GM18867 (cell line): ENCODE measurements at regions not wholly inside any gene's neighbourhood (a gene's known extent, or its start where the extent isn't known, plus 50 kb on each side); places are given as distances from the start of the nearest gene placed in this dataset.
"Not testable (repeated sequence)": the region's sequence is repeated elsewhere in the genome, so short reads cannot be mapped to it uniquely, and the experiment has no call there.

Source experiments
- ATAC-seq: cut with Tn5 transposase; IDR thresholded peaks from one replicate; pipeline ENCODE4 v1.9.1; 2021; ENCODE audit warnings: mild to moderate bottlenecking, moderate library complexity; ENCODE audit not compliant: unreplicated experiment

DNA sequence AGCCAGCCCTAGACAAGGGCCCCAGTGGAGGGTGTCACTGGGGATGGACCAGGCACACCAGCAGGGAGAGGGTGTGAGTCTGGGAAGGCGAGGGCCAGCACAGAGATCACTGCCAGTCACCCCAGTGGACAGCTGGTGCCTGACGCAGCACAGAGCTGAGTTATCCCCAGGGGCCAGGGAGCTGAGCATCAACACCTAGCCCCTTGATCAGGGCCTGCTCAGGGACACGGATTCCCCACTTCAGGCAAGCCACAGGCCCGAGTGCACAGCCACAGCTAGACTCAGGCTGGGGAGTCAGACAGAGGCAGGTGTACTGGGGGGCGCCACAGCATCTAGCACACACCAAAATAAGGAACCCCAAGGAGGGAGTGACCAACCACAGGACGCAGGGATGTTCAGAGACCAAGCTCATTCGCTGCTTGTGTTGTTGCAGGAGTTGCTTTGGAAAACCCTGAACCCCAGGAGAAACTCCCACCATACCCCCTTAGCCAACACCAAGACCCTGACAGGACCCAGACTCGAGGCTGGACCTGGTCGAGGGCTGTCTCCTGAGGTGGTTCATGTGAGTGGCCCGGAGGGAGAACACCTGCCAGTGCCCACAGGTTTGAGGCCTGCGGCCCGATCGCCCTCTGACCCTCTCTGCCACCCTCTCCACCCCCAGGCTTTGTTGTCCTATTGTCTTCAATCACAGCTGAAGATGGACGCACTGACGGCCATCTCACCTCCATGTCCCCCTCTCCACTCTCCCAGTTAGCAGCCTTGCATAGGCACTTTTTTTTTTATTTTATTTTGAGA, 146.8 kb downstream of the TPRA1 start:
- ATAC-seq = no peak

DNA sequence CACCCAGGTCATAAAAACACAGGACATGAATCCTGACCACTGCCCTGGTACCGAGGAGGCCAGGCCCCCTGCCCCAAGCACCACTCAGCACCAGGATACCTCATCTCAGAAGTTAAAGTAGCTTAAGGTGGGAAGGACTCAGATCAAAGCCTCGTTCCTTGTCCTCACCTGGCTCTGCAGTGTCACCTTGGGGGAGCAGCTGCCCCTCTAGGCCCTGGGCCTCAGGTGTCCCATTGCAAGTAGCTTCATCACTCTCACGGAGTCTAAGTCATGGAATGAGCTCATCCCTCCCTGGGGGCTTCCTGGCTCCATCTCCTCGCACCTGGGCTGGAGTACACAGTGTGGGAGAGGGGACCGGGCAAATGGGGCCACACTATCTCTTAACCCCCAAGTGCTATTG, 148.0 kb downstream of the TPRA1 start:
- ATAC-seq = no peak

GRCh38 chr3:127441764-127442163, 148.8 kb downstream of the TPRA1 start:
- no peak for ATAC-seq

DNA sequence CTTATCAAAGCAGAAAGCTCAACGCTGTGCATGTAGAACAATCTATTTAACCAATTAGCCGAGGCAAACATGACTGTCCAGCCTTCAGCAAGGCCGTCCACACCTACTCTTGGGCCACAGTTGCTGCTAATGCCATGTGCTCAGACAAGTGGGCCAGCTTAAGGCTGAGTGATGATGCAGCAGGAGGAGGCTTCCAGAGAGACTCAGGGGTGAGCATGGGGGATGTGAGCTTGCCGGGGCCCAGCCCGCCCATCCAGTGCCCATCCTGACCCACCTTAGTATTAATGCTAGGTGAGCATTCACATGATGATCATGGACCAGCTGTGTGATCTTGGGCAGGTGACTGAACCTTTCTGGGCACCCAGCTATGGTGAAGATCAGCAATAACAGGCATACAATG, 150.1 kb downstream of the TPRA1 start:
- no peak for ATAC-seq

DNA sequence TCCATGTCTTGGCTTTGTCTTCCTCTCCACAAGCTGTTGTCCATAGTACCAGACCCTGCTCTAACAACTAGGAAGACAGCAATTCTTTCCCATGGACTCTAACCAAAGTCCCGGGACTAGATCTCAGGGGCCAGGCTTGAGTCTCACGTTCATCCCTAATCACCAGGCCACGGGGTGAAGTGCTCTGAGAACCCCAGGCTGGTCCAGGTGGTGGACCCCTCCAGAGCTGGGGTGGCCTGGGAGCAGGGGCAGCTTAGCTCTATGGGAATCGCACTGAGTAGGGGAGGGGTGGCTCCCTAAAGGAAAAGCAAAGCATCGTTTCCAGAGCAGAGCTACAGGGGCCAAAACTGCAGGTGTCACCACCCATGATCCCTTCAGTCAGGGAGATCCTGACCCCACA, 150.9 kb downstream of the TPRA1 start:
- no peak for ATAC-seq

DNA sequence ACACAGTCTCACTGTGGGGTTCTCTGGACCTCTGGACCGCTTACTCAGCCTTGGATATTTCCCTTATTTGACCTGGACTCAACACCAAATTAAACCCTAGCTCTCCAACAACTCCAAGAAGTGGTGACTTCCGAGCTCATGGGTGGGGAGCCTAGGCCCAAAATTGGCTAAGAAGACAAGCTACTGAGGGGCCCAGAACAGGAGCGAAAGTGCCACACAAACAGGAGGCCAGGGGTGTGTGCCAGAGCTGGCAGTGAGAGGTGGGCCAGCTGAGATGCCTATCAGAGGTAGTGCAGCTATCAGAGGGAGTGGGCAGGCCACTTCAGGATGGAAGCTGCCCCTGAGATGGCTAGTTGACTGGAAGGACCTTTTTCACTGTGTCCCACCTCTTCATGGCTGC, 151.1 kb upstream of the PRR20G start:
- ATAC-seq = no peak

- ATAC-seq = no peak
Observed at GRCh38 chr3:127438371-127438770, 150.5 kb upstream of the PRR20G start.

- not testable (repeated sequence) for ATAC-seq
Observed at GRCh38 chr3:127435299-127435698, 147.5 kb upstream of the PRR20G start.

GRCh38 chr3:127431066-127431465, 143.2 kb upstream of the PRR20G start:
- no peak for ATAC-seq

GRCh38 chr3:127428344-127428997, 140.6 kb upstream of the PRR20G start:
- no peak for ATAC-seq

DNA sequence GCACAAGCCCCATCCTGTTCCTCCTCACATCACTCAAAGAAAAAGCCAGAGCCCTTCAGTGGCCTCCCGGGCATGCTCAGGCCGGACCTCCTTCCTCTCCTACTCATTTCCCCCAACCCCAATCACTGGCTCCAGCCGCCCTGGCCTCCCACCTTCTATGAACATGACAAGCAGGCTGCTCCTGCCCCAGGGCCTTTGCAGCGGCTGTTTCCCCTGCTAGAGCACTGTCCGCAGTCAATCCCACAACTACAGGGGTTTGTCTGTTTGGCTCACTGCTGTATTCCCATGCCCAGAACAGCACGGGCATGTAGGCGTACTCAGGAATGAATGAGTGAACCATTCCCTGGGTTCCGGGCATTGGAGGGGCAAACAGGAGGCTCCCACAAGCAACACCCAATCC, 139.8 kb upstream of the PRR20G start:
- no peak for ATAC-seq

- no peak for ATAC-seq
Observed at GRCh38 chr3:127427156-127427555, 139.3 kb upstream of the PRR20G start.

DNA sequence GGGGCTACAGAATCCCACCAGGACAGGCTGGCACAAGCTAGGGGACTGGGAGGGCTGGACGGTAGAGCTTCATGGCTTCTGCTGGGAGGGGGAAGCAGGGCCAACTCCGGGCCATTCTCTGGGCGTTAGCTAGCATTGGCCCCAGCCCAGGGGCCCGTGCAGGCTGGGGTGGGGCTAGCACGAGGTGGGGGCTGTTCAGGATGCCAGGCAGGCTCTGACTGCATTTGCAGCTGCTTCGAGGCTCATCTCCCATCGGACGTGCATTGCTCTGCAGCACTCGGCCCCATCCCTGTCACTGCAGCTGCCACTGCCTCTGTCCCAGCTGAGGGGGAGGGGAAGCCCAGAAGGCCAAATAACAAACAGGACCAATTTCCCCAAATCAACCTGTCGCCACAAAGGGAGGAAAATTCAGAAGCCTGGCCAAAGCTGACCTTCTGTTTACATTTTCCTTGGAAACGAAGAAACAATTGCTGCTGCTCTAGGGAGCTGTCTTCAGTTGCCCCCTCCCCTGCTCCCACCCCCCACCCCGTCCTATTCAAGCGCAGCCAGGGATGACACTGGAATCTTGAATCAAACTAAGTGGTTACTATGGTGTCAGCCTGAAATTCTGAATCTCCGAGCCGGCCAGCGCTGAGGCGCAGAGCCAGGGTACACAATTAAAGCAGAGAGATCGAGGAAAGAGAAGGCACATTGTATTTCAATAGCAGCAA, 138.8 kb upstream of the PRR20G start:
- ATAC-seq = no peak

DNA sequence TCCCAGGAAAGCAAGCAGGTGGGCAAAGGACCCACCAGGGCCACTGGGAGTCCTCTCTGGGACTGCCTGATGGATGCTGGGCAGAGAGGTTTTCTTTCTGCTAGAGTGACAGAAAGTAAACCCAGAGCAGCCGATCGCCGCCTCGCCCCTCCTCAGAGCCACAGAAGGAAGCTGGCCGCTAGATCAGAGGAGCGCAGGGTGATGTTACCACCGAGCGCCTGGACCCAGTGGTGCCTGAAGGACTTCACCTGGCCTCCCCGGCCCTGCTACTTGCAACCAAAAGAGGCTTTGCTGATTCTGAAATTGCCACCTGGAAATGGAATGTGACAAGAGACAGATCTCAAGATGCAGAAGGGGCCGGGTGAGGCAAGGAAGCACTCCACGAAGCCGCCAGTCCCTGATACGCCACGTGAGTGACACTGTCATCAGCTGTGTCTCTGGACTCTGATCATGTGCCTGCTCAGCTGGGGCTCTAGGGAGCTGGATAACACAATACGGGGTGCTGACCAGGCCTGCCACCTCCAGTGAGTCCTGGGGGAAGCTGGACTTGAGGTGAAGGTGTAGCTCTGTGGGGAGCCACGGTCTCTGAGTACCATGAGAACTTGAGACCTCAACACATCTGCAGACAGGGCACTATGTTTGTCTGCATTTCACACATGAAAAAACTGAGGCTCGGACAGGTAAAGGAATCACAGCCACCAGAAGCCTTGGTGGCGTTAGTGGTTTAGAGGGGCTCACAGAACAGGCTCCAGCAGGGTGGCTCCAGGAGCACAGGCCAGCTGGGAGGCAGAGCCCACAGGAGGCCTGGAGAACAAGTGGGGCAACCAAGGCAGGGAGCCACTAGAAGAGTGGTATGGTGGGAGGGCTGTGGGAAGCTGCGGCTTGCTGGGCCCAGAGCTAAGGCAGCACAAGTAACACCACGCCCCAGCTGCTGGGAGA, 137.9 kb upstream of the PRR20G start:
- ATAC-seq = no peak

DNA sequence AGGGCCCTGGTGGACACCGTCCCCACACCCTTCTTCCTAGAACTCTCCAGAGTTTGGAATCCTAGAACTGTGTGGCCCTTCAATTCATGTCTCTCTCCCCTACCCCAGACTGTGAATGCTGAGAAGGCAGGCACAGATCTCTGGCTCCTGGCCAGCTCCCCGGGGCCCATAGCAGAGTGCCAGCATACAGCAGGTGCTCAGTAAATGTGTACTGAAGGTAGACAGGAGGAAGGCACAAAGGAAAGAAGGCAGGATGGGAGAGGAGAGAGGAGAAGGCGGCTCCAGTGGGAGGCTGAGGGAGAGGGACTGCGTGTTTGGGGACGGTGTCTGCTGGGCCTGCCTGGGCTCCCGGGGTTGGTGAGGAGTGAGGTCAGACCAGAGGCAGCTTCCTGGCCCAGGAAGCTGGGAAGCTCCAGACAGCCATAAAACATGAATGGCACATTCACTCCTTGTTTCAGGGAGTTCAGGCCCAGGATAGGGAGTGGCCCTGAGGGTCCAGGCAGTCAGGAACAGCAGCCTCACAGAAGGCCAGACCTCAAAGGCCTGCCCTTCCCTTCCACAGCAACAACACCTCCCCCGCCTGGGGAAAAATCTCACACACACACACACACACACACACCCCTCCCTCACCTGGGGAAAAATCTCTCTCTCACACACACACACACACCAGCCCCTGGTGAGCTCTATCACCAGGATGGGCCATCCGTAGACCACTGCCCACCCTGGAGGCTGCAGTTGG, 137.1 kb upstream of the PRR20G start:
- ATAC-seq = no peak

DNA sequence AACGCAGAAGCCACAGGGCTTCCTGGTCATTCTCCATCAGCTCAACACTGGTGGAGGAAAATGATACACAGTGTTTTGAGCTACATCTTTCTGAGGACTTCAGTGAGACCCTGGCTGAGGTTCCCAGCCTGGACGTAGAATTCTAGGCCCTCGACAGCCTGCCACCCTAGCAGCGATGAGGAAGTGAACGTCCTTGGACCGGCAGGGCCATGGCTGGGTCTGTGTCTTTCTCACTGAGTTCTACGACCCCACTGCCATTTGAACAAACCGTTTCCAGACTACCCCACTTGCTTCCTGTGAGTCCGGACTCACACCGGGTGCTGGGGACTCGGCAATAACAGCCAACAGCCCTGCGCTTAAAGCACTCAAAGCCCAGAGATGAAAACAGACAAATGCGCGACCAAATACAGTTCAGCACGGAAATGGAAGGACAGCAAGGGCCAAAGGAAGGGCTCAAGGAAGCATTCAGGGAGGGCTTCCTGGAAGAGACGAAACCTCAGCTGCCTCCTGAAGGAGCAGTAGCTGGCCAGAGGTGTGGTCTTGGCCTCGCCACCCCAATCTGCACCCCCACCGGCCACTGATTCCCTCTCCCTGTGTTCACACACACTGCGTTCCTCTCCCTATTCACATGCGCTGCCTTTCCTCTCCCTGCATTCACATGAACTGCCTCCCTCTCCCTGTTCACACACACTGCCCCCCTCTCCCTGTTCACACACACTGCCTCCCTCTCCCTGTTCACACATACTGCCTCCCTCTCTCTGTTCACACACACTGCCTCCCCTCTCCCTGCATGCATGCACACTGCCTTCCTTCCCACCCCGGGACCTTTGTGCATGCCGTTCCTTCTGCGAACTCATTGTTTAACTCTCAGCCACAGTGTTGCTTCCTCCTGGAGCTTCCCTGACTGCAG, 136.3 kb upstream of the PRR20G start:
- no peak for ATAC-seq

DNA sequence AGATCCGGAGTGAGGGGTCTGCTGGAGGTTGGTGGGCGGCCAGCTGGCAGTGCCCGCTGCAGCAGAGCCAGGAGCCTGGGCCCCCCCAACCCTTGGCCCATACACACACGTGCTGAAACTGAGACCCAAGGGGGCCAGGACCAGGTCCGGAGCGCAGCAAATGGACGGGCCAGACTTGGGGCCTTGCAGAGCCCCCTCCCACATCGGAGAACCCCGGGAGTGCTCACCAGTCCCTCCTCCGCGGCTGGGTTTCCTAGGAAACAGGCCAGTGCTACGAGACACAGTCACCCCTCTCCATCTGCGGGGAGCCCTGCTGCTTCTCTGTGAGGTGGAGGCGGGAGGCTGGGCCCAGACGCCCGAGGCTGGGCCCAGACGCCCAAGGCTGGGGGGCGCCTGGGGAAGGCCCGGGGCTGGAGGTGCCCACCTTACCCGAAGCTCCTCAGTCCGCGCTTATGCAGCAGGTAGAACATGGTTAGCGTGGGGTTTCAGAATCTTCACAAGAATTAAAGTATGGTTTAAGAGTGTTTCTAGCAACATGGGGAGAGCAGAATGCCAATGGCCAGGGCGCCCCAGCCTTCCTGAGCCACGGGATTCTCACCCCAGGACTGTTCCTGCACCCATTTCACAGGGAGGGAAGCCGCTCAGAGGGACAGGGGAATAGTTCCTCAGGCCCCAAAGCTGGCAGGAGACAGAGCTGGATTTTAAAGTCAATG, 135.0 kb upstream of the PRR20G start:
- ATAC-seq = no peak

DNA sequence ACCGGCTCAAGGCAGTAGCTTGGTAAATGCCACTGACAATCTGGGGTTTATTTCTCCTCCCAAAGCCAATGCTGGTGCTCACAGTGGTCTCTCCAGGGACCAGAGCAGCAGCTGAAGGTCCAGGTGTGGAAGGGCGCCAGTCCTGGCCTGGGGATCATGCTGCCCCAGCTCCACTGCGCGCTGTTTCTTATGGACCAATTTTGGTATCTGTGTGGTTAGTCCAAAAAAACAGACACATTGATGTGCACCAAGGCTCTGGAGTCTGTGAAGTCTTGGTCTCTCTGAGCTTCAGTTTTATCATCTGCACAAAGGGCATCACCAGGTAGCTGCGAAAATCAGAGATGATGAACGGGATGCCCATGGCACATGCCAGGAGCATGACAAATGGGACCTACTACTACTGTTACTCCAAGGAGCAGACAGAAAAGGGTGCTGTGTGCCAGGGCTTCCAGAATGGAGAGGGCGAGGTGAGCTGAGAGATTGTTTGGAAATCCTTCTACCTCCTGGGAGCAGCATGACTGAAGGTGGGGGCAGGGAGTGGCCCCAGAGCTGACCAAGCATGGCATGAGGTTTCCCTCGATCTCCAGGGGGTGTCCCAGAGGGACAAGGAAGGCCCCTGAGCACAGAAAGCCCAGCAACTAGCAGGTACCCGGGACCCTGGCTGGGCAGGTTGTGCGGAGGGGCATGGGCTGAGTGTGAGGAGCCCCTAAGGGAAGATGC, 134.3 kb upstream of the PRR20G start:
- ATAC-seq = no peak
